ENCODE measurements at regions not wholly inside any gene's neighbourhood (a gene's known extent, or its start where the extent isn't known, plus 50 kb on each side); places are given as distances from the start of the nearest gene placed in this dataset.
A peak's percentile ranks its signal among the peaks of the same experiment; 100 is the strongest.

DNA sequence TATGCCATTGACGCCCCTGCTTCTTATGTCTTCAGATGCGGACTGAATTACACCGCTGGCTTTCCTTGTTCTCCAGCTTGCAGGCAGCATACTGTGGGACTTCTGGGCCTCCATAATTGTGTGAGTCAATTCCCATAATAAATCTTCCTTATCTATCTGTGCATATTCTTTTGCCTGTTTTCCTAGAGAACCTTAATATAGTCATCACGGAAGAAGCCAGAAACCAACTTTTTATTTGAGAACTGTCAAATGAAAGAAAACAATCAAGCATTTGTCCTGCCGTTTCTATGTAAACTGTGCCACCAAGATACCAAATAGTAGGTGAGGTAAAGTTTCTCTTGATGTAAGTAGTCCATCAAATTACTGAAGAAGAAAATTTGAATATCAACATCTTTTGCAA lies 51.8 kb upstream of the B3GALNT1 start:
- DNase-seq, result no peak

DNA sequence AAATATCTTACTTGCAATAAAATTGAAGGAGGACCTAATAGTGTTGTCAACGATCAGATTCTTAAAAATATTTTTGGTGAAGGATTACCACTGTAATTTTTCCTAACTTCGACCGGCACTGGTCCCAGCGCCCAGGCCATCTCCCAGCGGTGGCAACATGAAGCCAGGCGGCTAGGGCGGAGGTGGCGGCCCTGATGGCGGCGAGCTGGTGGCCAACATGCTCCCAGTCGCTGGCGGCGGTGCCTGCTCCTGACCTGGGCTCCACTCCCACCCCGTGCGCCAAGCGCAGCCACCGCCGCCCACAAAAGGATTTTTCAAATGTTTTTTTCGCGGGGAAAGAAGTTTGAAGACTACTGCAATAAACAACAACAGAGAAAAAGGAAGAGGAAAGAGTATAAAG lies 56.5 kb upstream of the B3GALNT1 start:
- no peak for DNase-seq

DNA sequence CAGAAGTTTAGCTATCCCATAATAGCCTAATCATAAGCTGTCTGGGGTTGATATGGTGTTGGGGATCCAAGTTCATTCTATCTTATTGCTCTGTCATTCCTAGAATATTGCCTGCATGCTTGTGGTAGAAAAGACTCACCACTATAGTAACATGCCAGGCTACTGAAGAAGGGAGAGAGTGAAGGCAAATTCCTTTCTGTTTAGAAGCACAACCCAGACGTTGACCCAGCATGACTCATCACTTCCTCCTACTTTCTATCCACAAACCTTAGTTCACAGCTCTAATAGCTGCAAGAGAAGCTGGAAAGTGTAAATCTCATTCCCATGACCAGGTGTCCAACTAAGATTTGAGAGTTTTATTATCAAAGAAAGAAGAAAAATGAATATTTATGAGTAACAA lies 57.8 kb upstream of the NMD3 start:
- peak; percentile 53 for DNase-seq

DNA sequence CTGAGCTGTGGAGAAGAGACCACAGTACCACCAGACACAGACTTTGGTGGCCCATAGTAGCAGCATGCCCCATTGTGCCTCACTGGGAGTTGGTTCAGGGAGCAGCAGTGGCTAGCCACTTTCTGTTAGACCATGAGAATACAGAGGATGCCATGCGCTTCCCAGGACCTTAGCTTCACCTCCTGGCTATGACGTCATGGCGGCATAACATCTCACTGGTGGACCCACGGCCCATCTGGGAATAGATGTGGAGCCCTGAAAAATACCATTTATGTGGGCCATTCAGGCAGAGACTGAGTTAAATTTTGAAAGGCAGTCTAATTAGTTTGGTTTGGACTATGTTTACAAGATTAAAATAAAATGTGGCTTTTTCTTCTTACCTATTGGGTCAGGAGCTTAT lies 55.1 kb upstream of the NMD3 start:
- no peak for DNase-seq

DNA sequence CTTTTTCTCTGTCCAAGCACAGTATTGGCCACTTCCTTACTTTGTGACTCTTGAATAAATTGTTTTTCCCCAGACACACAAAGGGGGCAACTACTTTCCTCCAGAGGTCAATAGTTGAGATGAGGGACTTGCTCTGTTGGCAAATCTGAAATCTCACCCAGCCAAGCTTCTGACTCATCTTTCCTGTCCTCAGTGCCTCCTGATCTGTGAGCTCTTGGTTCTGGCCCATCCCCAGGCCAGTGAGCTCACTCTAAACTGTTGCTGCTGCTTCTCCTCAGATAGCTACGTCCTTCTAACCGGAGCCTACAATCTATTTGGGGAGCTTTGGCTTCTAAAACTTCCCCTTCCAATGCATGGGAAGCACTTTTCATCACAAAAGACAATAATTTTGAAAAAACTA lies 50.0 kb upstream of the NMD3 start:
- DNase-seq, result peak; percentile 21
